WTC11 (cell line): ENCODE measurements at regions not wholly inside any gene's neighbourhood (a gene's known extent, or its start where the extent isn't known, plus 50 kb on each side); places are given as distances from the start of the nearest gene placed in this dataset.

ENCODE experiments used
- ATAC-seq: fragments of 200-7000 bp; cut with Tn5 transposase; 2 replicates; pipeline ENCODE4 v1.10.0; 2021; ENCODE audit warnings: mild to moderate bottlenecking, moderate library complexity
- CTCF ChIA-PET: fragments of 300-600 bp; sonication (Branson Sonifier 250); formaldehyde crosslinking; loops from one replicate; lab custom pipeline; 2021; ENCODE audit warnings: antibody characterized with exemption; lab: Charles Lee
- POLR2A ChIA-PET: fragments of 350-600 bp; sonication (Branson Sonifier 250); formaldehyde crosslinking; loops from one replicate; lab custom pipeline; 2021; ENCODE audit warnings: antibody characterized with exemption; lab: Charles Lee
- DNase-seq: peaks from one replicate; pipeline ENCODE4 v3.0.0; 2021; ENCODE audit warnings: low spot score
- H3K27ac Mint-ChIP-seq: 2 replicates; pipeline ENCODE4 v1.8.0; 2021; ENCODE audit warnings: mixed read lengths
- H3K27me3 Mint-ChIP-seq: 2 replicates; pipeline ENCODE4 v1.8.0; 2021; ENCODE audit warnings: low read depth, mild to moderate bottlenecking, moderate library complexity, mixed read lengths
- H3K36me3 Mint-ChIP-seq: 2 replicates; pipeline ENCODE4 v1.8.0; 2021; ENCODE audit warnings: mixed read lengths
- H3K4me1 Mint-ChIP-seq: 2 replicates; pipeline ENCODE4 v1.8.0; 2022; ENCODE audit warnings: mixed read lengths
- H3K4me3 Mint-ChIP-seq: 2 replicates; pipeline ENCODE4 v1.8.0; 2021; ENCODE audit warnings: mild to moderate bottlenecking, moderate library complexity, mixed read lengths
- H3K9me3 Mint-ChIP-seq: 2 replicates; pipeline ENCODE4 v1.8.0; 2021; ENCODE audit warnings: mixed read lengths
- AR ChIP-seq: fragments of 250-450 bp; sonication (Bioruptor Pico); IDR thresholded peaks from 2 replicates; pipeline ENCODE4 v1.9.0; 2021; ENCODE audit warnings: mild to moderate bottlenecking
- ATF1 ChIP-seq: sonication (generic); formaldehyde crosslinking; IDR thresholded peaks from 2 replicates; pipeline ENCODE4 v1.8.1; 2023; ENCODE audit warnings: mild to moderate bottlenecking, moderate library complexity, missing genetic modification reagents
- ATF6 ChIP-seq: sonication (generic); formaldehyde crosslinking; IDR thresholded peaks from 2 replicates; pipeline ENCODE4 v1.8.1; 2023; ENCODE audit warnings: mild to moderate bottlenecking, missing genetic modification reagents
- CREB1 ChIP-seq: sonication (generic); formaldehyde crosslinking; IDR thresholded peaks from 2 replicates; pipeline ENCODE4 v1.8.0; 2023; ENCODE audit warnings: mild to moderate bottlenecking, missing genetic modification reagents
- E2F4 ChIP-seq: sonication (generic); formaldehyde crosslinking; IDR thresholded peaks from 2 replicates; pipeline ENCODE4 v1.8.1; 2022; ENCODE audit warnings: low read depth, mild to moderate bottlenecking, moderate library complexity, missing genetic modification reagents, borderline replicate concordance
- FOXP1 ChIP-seq: sonication (generic); formaldehyde crosslinking; IDR thresholded peaks from 2 replicates; pipeline ENCODE4 v1.8.0; 2022; ENCODE audit warnings: missing genetic modification reagents, mild to moderate bottlenecking, moderate library complexity, borderline replicate concordance
- GABPB1 ChIP-seq: sonication (generic); formaldehyde crosslinking; IDR thresholded peaks from 2 replicates; pipeline ENCODE4 v1.8.1; 2023; ENCODE audit warnings: mild to moderate bottlenecking, missing genetic modification reagents
- GTF2I ChIP-seq: fragments of 250-450 bp; sonication (Bioruptor Pico); conservative IDR thresholded peaks from 2 replicates; pipeline ENCODE4 v1.4.0; 2021; ENCODE audit warnings: mild to moderate bottlenecking
- JUN ChIP-seq: sonication (generic); formaldehyde crosslinking; IDR thresholded peaks from 2 replicates; pipeline ENCODE4 v1.8.0; 2023; ENCODE audit warnings: mild to moderate bottlenecking, missing genetic modification reagents
- MAX ChIP-seq: sonication (generic); formaldehyde crosslinking; IDR thresholded peaks from 2 replicates; pipeline ENCODE4 v1.8.0; 2022; ENCODE audit warnings: mild to moderate bottlenecking, missing genetic modification reagents
- MLX ChIP-seq: sonication (generic); formaldehyde crosslinking; IDR thresholded peaks from 2 replicates; pipeline ENCODE4 v1.8.1; 2023; ENCODE audit warnings: mild to moderate bottlenecking, missing genetic modification reagents, moderate library complexity
- PRDM15 ChIP-seq: sonication (generic); formaldehyde crosslinking; IDR thresholded peaks from 2 replicates; pipeline ENCODE4 v1.8.0; 2022; ENCODE audit warnings: missing genetic modification reagents
- RELA ChIP-seq: sonication (generic); formaldehyde crosslinking; IDR thresholded peaks from 2 replicates; pipeline ENCODE4 v1.8.1; 2022; ENCODE audit warnings: missing genetic modification reagents, mild to moderate bottlenecking, borderline replicate concordance
- SP1 ChIP-seq: sonication (generic); formaldehyde crosslinking; conservative IDR thresholded peaks from 2 replicates; pipeline ENCODE4 v1.8.1; 2022; ENCODE audit warnings: missing genetic modification reagents
- ZNF138 ChIP-seq: sonication (generic); formaldehyde crosslinking; conservative IDR thresholded peaks from 2 replicates; pipeline ENCODE4 v1.8.1; 2022; ENCODE audit warnings: mild to moderate bottlenecking, moderate library complexity, missing genetic modification reagents
- ZNF281 ChIP-seq: sonication (generic); formaldehyde crosslinking; IDR thresholded peaks from 2 replicates; pipeline ENCODE4 v1.8.0; 2023; ENCODE audit warnings: mild to moderate bottlenecking, missing genetic modification reagents
- ZNF317 ChIP-seq: sonication (generic); formaldehyde crosslinking; IDR thresholded peaks from 2 replicates; pipeline ENCODE4 v1.8.1; 2023; ENCODE audit warnings: low read depth, mild to moderate bottlenecking, moderate library complexity, missing genetic modification reagents, borderline replicate concordance

GRCh38 chr12:92623386-92623785 is 79.4 kb upstream of the PLEKHG7 start (continued):
- TF ChIP-seq PRDM15 (CRISPR knock-in tag): no peak
- no peak for TF ChIP-seq AR (CRISPR knock-in tag)
- no peak for TF ChIP-seq FOXP1
- no peak for TF ChIP-seq RELA
- TF ChIP-seq, all 79 proteins: peak for 0

- CTCF ChIA-PET: no interaction called here
- POLR2A ChIA-PET: no interaction called here
- H3K27ac Mint-ChIP-seq: no peak overlapping the region
- ATAC-seq (no peak), DNase-seq (no peak)
- TF ChIP-seq ZNF317 (CRISPR knock-in tag): no peak
- no peak for TF ChIP-seq GTF2I
- no peak for TF ChIP-seq ATF6 (CRISPR knock-in tag)
- TF ChIP-seq MAX (CRISPR knock-in tag): no peak
- no peak for TF ChIP-seq SP1 (CRISPR knock-in tag)
- TF ChIP-seq CREB1 (CRISPR knock-in tag): no peak
- TF ChIP-seq JUN (CRISPR knock-in tag): no peak
- no peak for TF ChIP-seq ZNF138 (CRISPR knock-in tag)
- TF ChIP-seq E2F4 (CRISPR knock-in tag): no peak
- H3K36me3 Mint-ChIP-seq: no peaks in the 10 kb centered on the region; the same call in 1 of the 2 replicates
- H3K9me3 Mint-ChIP-seq: peaks cover 12% of the 10 kb centered on the region
- H3K27me3 Mint-ChIP-seq: no peaks in the 10 kb centered on the region
- no peak overlapping the region for H3K4me3 Mint-ChIP-seq
- no peaks in the 10 kb centered on the region for H3K4me1 Mint-ChIP-seq
These were observed 81.0 kb upstream of the PLEKHG7 start for GRCh38 chr12:92621833-92622232.

- POLR2A ChIA-PET: no interaction called here
- H3K27ac Mint-ChIP-seq: no peak overlapping the region
- no peak overlapping the region for H3K4me3 Mint-ChIP-seq
- ATAC-seq (no peak), DNase-seq (no peak)
- H3K9me3 Mint-ChIP-seq: peaks cover 12% of the 10 kb centered on the region
- no peaks in the 10 kb centered on the region for H3K27me3 Mint-ChIP-seq
- H3K36me3 Mint-ChIP-seq: no peaks in the 10 kb centered on the region; the same call in 1 of the 2 replicates
- CTCF ChIA-PET: no interaction called here
- no peaks in the 10 kb centered on the region for H3K4me1 Mint-ChIP-seq
- TF ChIP-seq ATF6 (CRISPR knock-in tag) (no peak), GABPB1 (CRISPR knock-in tag) (no peak), ATF1 (no peak), ZNF281 (no peak), MLX (no peak)
These were observed 81.5 kb upstream of the PLEKHG7 start for GRCh38 chr12:92621312-92621711.
